Heart left ventricle (tissue), 13 donors: ENCODE measurements at regions not wholly inside any gene's neighbourhood (a gene's known extent, or its start where the extent isn't known, plus 50 kb on each side); places are given as distances from the start of the nearest gene placed in this dataset.

Experiments
- POLR2A ChIP-seq, 2 donors: fragments of 450-650 bp; IDR thresholded peaks; one replicate each; pipeline ENCODE4 v1.6.1; 2017; ENCODE audit warnings: antibody characterized with exemption in 2 of 2, mild to moderate bottlenecking in 2 of 2, moderate library complexity in 2 of 2
- TF ChIP-seq, protein P1 (sequence below), 12 donors: fragments of 200-600 bp; sonication (generic) in 4 of 12; IDR thresholded peaks; one replicate each; pipeline versions ENCODE4 v1.5.0 to v1.8.0; 2018 to 2022; ENCODE audit warnings: antibody characterized with exemption in 12 of 12, mild to moderate bottlenecking in 5 of 12
- donor health status: ischemic (EF 13 %, LVEDD 7.1; RV severe dilation, severe dysfunction).
- donor health status: DM: no; HTN: yes; CAD: no.
- donor health status: DM: no; HTN: no; CAD: no.
- donor health status: ischemic (EF 25% LVEDD 6.9; RV normal size, moderate dysfunction).
- donor health status: ischemic (EF 25% LVEDD 5.7; RV mildly dilated, moderate dysfunction).
- donor health status: ischemic (EF 35%, LVEDD 5.7; RV mildly dilated, moderate dysfunction).
- donor health status: nonischemic (EF 11% LVEDD 7.7; RV severe dilation, severe dysfunction).
- donor health status: DM: yes; HTN: yes; CAD: no.
- donor health status: PGD.
- donor health status: ischemic (EF 29% LVEDD 5.4; RV normal size, mild dysfunction).
- donor health status: nonischemic (EF 23%, LVEDD 6.1; RV moderate dilation, normal function).

DNA sequence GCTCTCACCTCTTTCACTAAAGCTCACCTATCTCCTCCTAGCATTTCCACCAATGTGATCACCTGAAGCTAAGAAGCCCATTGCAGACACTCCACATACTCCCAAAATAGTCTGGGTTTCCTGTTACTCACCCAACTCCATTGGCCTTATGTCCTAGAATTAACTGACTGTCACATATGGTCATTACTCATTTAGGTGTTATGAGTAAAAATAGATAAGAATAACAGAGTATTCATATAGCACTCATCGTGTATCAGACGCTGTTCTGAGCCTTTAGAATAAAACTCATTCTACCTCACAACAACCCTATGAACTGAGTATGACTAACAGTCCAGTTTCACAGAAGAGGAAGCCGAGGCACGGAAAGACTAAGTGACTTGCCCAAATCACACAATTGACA is 174.2 kb upstream of the NPVF start:
- TF ChIP-seq, protein P1, sequence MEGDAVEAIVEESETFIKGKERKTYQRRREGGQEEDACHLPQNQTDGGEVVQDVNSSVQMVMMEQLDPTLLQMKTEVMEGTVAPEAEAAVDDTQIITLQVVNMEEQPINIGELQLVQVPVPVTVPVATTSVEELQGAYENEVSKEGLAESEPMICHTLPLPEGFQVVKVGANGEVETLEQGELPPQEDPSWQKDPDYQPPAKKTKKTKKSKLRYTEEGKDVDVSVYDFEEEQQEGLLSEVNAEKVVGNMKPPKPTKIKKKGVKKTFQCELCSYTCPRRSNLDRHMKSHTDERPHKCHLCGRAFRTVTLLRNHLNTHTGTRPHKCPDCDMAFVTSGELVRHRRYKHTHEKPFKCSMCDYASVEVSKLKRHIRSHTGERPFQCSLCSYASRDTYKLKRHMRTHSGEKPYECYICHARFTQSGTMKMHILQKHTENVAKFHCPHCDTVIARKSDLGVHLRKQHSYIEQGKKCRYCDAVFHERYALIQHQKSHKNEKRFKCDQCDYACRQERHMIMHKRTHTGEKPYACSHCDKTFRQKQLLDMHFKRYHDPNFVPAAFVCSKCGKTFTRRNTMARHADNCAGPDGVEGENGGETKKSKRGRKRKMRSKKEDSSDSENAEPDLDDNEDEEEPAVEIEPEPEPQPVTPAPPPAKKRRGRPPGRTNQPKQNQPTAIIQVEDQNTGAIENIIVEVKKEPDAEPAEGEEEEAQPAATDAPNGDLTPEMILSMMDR (IDR thresholded peaks at IDR 0.05): no peak
- no peak for TF ChIP-seq POLR2A (IDR thresholded peaks at IDR 0.05)
